SH-SY5Y (cell line): ENCODE measurements at regions not wholly inside any gene's neighbourhood (a gene's known extent, or its start where the extent isn't known, plus 50 kb on each side); places are given as distances from the start of the nearest gene placed in this dataset.

Experiments used
- GATA2 ChIP-seq: IDR thresholded peaks from 2 replicates; pipeline ENCODE4 v1.6.1; 2011; ENCODE audit warnings: mild to moderate bottlenecking, low read depth, low read length
- GATA3 ChIP-seq: IDR thresholded peaks from 2 replicates; pipeline ENCODE4 v1.6.1; 2011; ENCODE audit warnings: low read depth, mild to moderate bottlenecking, low read length, moderate library complexity

GRCh38 chr1:106526650-106527049 is 529.8 kb upstream of the PRMT6 start:
- no peak for TF ChIP-seq GATA2
- no peak for TF ChIP-seq GATA3
